ENCODE measurements at regions not wholly inside any gene's neighbourhood (a gene's known extent, or its start where the extent isn't known, plus 50 kb on each side); places are given as distances from the start of the nearest gene placed in this dataset.

- Mint-ChIP-seq H3K4me3 (ENCODE audit: low read depth, unreplicated experiment) (no peak overlapping the region), H3K36me3 (ENCODE audit: insufficient read depth, unreplicated experiment) (no peaks in the 10 kb centered on the region), H3K27ac (ENCODE audit: unreplicated experiment) (no peak overlapping the region), H3K9me3 (ENCODE audit: low read depth, unreplicated experiment) (no peaks in the 10 kb centered on the region), H3K4me1 (ENCODE audit: low read depth, unreplicated experiment) (no peaks in the 10 kb centered on the region), H3K27me3 (ENCODE audit: unreplicated experiment) (peaks cover 57% of the 10 kb centered on the region)
- CTCF ChIA-PET, result no interaction called here
- no peak for DNase-seq
- intact Hi-C loops (cut with micrococcal nuclease; ENCODE audit: unreplicated experiment), result no loop called here
- no TSS peak for BruUV-seq (replicated peaks)
- no peak for TF ChIP-seq CTCF (IDR thresholded peaks at IDR 0.05; ENCODE audit: unreplicated experiment)
Measured at GRCh38 chr10:71033396-71033980, 145.1 kb upstream of the PCBD1 start.

- Mint-ChIP-seq H3K4me3 (ENCODE audit: low read depth, unreplicated experiment) (no peak overlapping the region), H3K4me1 (ENCODE audit: low read depth, unreplicated experiment) (no peaks in the 10 kb centered on the region), H3K9me3 (ENCODE audit: low read depth, unreplicated experiment) (no peaks in the 10 kb centered on the region), H3K36me3 (ENCODE audit: insufficient read depth, unreplicated experiment) (no peaks in the 10 kb centered on the region), H3K27ac (ENCODE audit: unreplicated experiment) (no peak overlapping the region), H3K27me3 (ENCODE audit: unreplicated experiment) (peaks cover 73% of the 10 kb centered on the region)
- BruUV-seq (replicated peaks), result no TSS peak
- CTCF ChIA-PET, result no interaction called here
- DNase-seq, result no peak
- intact Hi-C loops (cut with micrococcal nuclease; ENCODE audit: unreplicated experiment), result no loop called here
- no peak for TF ChIP-seq CTCF (IDR thresholded peaks at IDR 0.05; ENCODE audit: unreplicated experiment)
Measured at GRCh38 chr10:71035511-71036296, 147.3 kb upstream of the PCBD1 start.

GRCh38 chr10:71036297-71036966, 148.1 kb upstream of the PCBD1 start:
- intact Hi-C loops (cut with micrococcal nuclease; ENCODE audit: unreplicated experiment), result no loop called here
- no peak overlapping the region for H3K27ac Mint-ChIP-seq (ENCODE audit: unreplicated experiment)
- no peaks in the 10 kb centered on the region for H3K4me1 Mint-ChIP-seq (ENCODE audit: low read depth, unreplicated experiment)
- no peaks in the 10 kb centered on the region for H3K9me3 Mint-ChIP-seq (ENCODE audit: low read depth, unreplicated experiment)
- no peak for TF ChIP-seq CTCF (IDR thresholded peaks at IDR 0.05; ENCODE audit: unreplicated experiment)
- no peaks in the 10 kb centered on the region for H3K36me3 Mint-ChIP-seq (ENCODE audit: insufficient read depth, unreplicated experiment)
- H3K4me3 Mint-ChIP-seq (ENCODE audit: low read depth, unreplicated experiment), result no peak overlapping the region
- H3K27me3 Mint-ChIP-seq (ENCODE audit: unreplicated experiment), result peaks cover 73% of the 10 kb centered on the region
- no TSS peak for BruUV-seq (replicated peaks)
- DNase-seq, result no peak
- CTCF ChIA-PET, result no interaction called here

GRCh38 chr10:71038091-71038633, 149.8 kb upstream of the PCBD1 start:
- intact Hi-C loops (cut with micrococcal nuclease; ENCODE audit: unreplicated experiment), result no loop called here
- no peak for TF ChIP-seq CTCF (IDR thresholded peaks at IDR 0.05; ENCODE audit: unreplicated experiment)
- H3K9me3 Mint-ChIP-seq (ENCODE audit: low read depth, unreplicated experiment), result no peaks in the 10 kb centered on the region
- DNase-seq, result no peak
- H3K4me3 Mint-ChIP-seq (ENCODE audit: low read depth, unreplicated experiment), result no peak overlapping the region
- no peaks in the 10 kb centered on the region for H3K36me3 Mint-ChIP-seq (ENCODE audit: insufficient read depth, unreplicated experiment)
- no peaks in the 10 kb centered on the region for H3K4me1 Mint-ChIP-seq (ENCODE audit: low read depth, unreplicated experiment)
- H3K27me3 Mint-ChIP-seq (ENCODE audit: unreplicated experiment), result peaks cover 73% of the 10 kb centered on the region
- CTCF ChIA-PET, result no interaction called here
- no peak overlapping the region for H3K27ac Mint-ChIP-seq (ENCODE audit: unreplicated experiment)
- no TSS peak for BruUV-seq (replicated peaks)

All from Calu3 (cell line).